ENCODE measurements at regions not wholly inside any gene's neighbourhood (a gene's known extent, or its start where the extent isn't known, plus 50 kb on each side); places are given as distances from the start of the nearest gene placed in this dataset.
A peak's percentile ranks its signal among the peaks of the same experiment; 100 is the strongest.

- no peak overlapping the region for H3K27ac Mint-ChIP-seq
- H3K36me3 Mint-ChIP-seq (ENCODE audit: low read depth) = no peaks in the 10 kb centered on the region
- CTCF ChIA-PET = no interaction called here
- no peak overlapping the region for H3K4me3 Mint-ChIP-seq
- H3K9me3 Mint-ChIP-seq = peaks cover 3% of the 10 kb centered on the region
- ATAC-seq (no peak), DNase-seq (no peak)
- peaks cover 8% of the 10 kb centered on the region for H3K27me3 Mint-ChIP-seq
- intact Hi-C loops (cut with micrococcal nuclease) = no loop called here
- POLR2A ChIA-PET = no interaction called here
- no peak for TF ChIP-seq CTCF (IDR thresholded peaks at IDR 0.05)
- H3K4me1 Mint-ChIP-seq (ENCODE audit: low read depth) = no peaks in the 10 kb centered on the region
Observed at GRCh38 chr2:151113318-151113717, 148.3 kb downstream of the RBM43 start.

- ChIA-PET CTCF (no interaction called here), POLR2A (no interaction called here)
- Mint-ChIP-seq H3K36me3 (ENCODE audit: low read depth) (no peaks in the 10 kb centered on the region), H3K27me3 (peaks cover 7% of the 10 kb centered on the region), H3K4me3 (no peak overlapping the region), H3K27ac (no peak overlapping the region), H3K4me1 (ENCODE audit: low read depth) (no peaks in the 10 kb centered on the region), H3K9me3 (peaks cover 3% of the 10 kb centered on the region)
- intact Hi-C loops (cut with micrococcal nuclease) = no loop called here
- no peak for DNase-seq
- TF ChIP-seq CTCF (IDR thresholded peaks at IDR 0.05) = no peak
- peak; percentile 58 for ATAC-seq
Observed at GRCh38 chr2:151111599-151112278, 149.9 kb downstream of the RBM43 start.

- ChIA-PET CTCF (no interaction called here), POLR2A (no interaction called here)
- peaks cover 9% of the 10 kb centered on the region for H3K27me3 Mint-ChIP-seq
- no peaks in the 10 kb centered on the region for H3K36me3 Mint-ChIP-seq (ENCODE audit: low read depth)
- H3K4me3 Mint-ChIP-seq = no peak overlapping the region
- peaks cover 4% of the 10 kb centered on the region for H3K9me3 Mint-ChIP-seq
- no peak for ATAC-seq
- no peaks in the 10 kb centered on the region for H3K4me1 Mint-ChIP-seq (ENCODE audit: low read depth)
- no peak for DNase-seq
- no peak for TF ChIP-seq CTCF (IDR thresholded peaks at IDR 0.05)
- no peak overlapping the region for H3K27ac Mint-ChIP-seq
- intact Hi-C loops (cut with micrococcal nuclease) = no loop called here
Observed at GRCh38 chr2:151106805-151107506, 154.7 kb downstream of the RBM43 start.

GRCh38 chr2:151103551-151103950 is 158.1 kb downstream of the RBM43 start:
- intact Hi-C loops (cut with micrococcal nuclease) = no loop called here
- TF ChIP-seq CTCF (IDR thresholded peaks at IDR 0.05) = no peak
- Mint-ChIP-seq H3K4me3 (no peak overlapping the region), H3K27me3 (peaks cover 3% of the 10 kb centered on the region), H3K36me3 (ENCODE audit: low read depth) (no peaks in the 10 kb centered on the region), H3K4me1 (ENCODE audit: low read depth) (no peaks in the 10 kb centered on the region), H3K27ac (no peak overlapping the region), H3K9me3 (peaks cover 4% of the 10 kb centered on the region)
- DNase-seq (no peak), ATAC-seq (no peak)
- ChIA-PET POLR2A (no interaction called here), CTCF (no interaction called here)

- CTCF ChIA-PET = no interaction called here
- no peak overlapping the region for H3K27ac Mint-ChIP-seq
- TF ChIP-seq CTCF (IDR thresholded peaks at IDR 0.05) = no peak
- no peak overlapping the region for H3K4me3 Mint-ChIP-seq
- no peak for DNase-seq
- intact Hi-C loops (cut with micrococcal nuclease) = no loop called here
- POLR2A ChIA-PET = no interaction called here
- peaks cover 1% of the 10 kb centered on the region for H3K9me3 Mint-ChIP-seq
- no peaks in the 10 kb centered on the region for H3K36me3 Mint-ChIP-seq (ENCODE audit: low read depth)
- H3K27me3 Mint-ChIP-seq = peaks cover 5% of the 10 kb centered on the region
- no peaks in the 10 kb centered on the region for H3K4me1 Mint-ChIP-seq (ENCODE audit: low read depth)
- no peak for ATAC-seq
Observed at GRCh38 chr2:151102226-151102625, 159.4 kb downstream of the RBM43 start.
